ENCODE measurements at regions not wholly inside any gene's neighbourhood (a gene's known extent, or its start where the extent isn't known, plus 50 kb on each side); places are given as distances from the start of the nearest gene placed in this dataset.

- Histone ChIP-seq H3K79me1 (ENCODE audit: low read length) (no peaks in the 10 kb centered on the region), H3K4me3 (ENCODE audit: low read length) (no peak overlapping the region), H2AK5ac (ENCODE audit: low read length) (no peak overlapping the region), H3K18ac (ENCODE audit: low read length) (no peak overlapping the region), H3K4me1 (ENCODE audit: control insufficient read depth, low read depth, low read length) (no peaks in the 10 kb centered on the region), H3K4me2 (ENCODE audit: low read length) (no peak overlapping the region), H2BK15ac (replicated peaks; ENCODE audit: low read depth) (no peak overlapping the region), H3K56ac (ENCODE audit: low read length) (no peak overlapping the region), H3K79me2 (ENCODE audit: control insufficient read depth, insufficient read depth, low read length) (no peaks in the 10 kb centered on the region), H2BK5ac (ENCODE audit: low read length) (no peak overlapping the region), H4K8ac (ENCODE audit: low read depth, low read length) (no peak overlapping the region), H3K23ac (ENCODE audit: low read length) (no peak overlapping the region), H4K5ac (ENCODE audit: low read length) (no peak overlapping the region), H3K9ac (ENCODE audit: low read length) (no peak overlapping the region), H3K4ac (ENCODE audit: low read depth, low read length) (no peak overlapping the region), H3K36me3 (ENCODE audit: control insufficient read depth, insufficient read depth, low read length) (no peaks in the 10 kb centered on the region), H2BK120ac (ENCODE audit: low read depth, low read length) (no peak overlapping the region), H3K27ac (ENCODE audit: low read depth, low read length) (no peak overlapping the region), H3K27me3 (ENCODE audit: insufficient read depth, low read length, poor library complexity) (no peaks in the 10 kb centered on the region)
- no peak for DNase-seq
- WGBS (ENCODE audit: extremely low coverage, insufficient coverage, low lambda C conversion rate), result no CpG with 5 or more reads among the region's 3 CpGs
Observed at GRCh38 chr9:21653091-21653490, 149.3 kb upstream of the MTAP start.

GRCh38 chr9:21653589-21653988 lies 148.8 kb upstream of the MTAP start:
- H2BK15ac ChIP-seq (replicated peaks; ENCODE audit: low read depth), result no peak overlapping the region
- no peaks in the 10 kb centered on the region for H3K4me1 ChIP-seq (ENCODE audit: control insufficient read depth, low read depth, low read length)
- no peak overlapping the region for H3K9ac ChIP-seq (ENCODE audit: low read length)
- no peak overlapping the region for H2AK5ac ChIP-seq (ENCODE audit: low read length)
- no peak overlapping the region for H3K27ac ChIP-seq (ENCODE audit: low read depth, low read length)
- WGBS (ENCODE audit: extremely low coverage, insufficient coverage, low lambda C conversion rate), result no CpG with 5 or more reads among the region's 1 CpG
- no peaks in the 10 kb centered on the region for H3K79me1 ChIP-seq (ENCODE audit: low read length)
- no peak overlapping the region for H2BK5ac ChIP-seq (ENCODE audit: low read length)
- no peak overlapping the region for H3K23ac ChIP-seq (ENCODE audit: low read length)
- no peak overlapping the region for H3K4me3 ChIP-seq (ENCODE audit: low read length)
- no peak for DNase-seq
- H4K8ac ChIP-seq (ENCODE audit: low read depth, low read length), result no peak overlapping the region
- H3K56ac ChIP-seq (ENCODE audit: low read length), result no peak overlapping the region
- H3K36me3 ChIP-seq (ENCODE audit: control insufficient read depth, insufficient read depth, low read length), result no peaks in the 10 kb centered on the region
- H2BK120ac ChIP-seq (ENCODE audit: low read depth, low read length), result no peak overlapping the region
- no peak overlapping the region for H4K5ac ChIP-seq (ENCODE audit: low read length)
- H3K4me2 ChIP-seq (ENCODE audit: low read length), result no peak overlapping the region
- H3K18ac ChIP-seq (ENCODE audit: low read length), result no peak overlapping the region
- no peaks in the 10 kb centered on the region for H3K79me2 ChIP-seq (ENCODE audit: control insufficient read depth, insufficient read depth, low read length)
- no peak overlapping the region for H3K4ac ChIP-seq (ENCODE audit: low read depth, low read length)
- H3K27me3 ChIP-seq (ENCODE audit: insufficient read depth, low read length, poor library complexity), result no peaks in the 10 kb centered on the region

- H3K56ac ChIP-seq (ENCODE audit: low read length), result no peak overlapping the region
- no CpG with 5 or more reads among the region's 2 CpGs for WGBS (ENCODE audit: extremely low coverage, insufficient coverage, low lambda C conversion rate)
- H3K18ac ChIP-seq (ENCODE audit: low read length), result no peak overlapping the region
- no peaks in the 10 kb centered on the region for H3K4me1 ChIP-seq (ENCODE audit: control insufficient read depth, low read depth, low read length)
- no peaks in the 10 kb centered on the region for H3K27me3 ChIP-seq (ENCODE audit: insufficient read depth, low read length, poor library complexity)
- no peak overlapping the region for H3K23ac ChIP-seq (ENCODE audit: low read length)
- H4K8ac ChIP-seq (ENCODE audit: low read depth, low read length), result no peak overlapping the region
- H3K4me3 ChIP-seq (ENCODE audit: low read length), result no peak overlapping the region
- no peak overlapping the region for H3K4ac ChIP-seq (ENCODE audit: low read depth, low read length)
- no peak overlapping the region for H2BK5ac ChIP-seq (ENCODE audit: low read length)
- H2BK15ac ChIP-seq (replicated peaks; ENCODE audit: low read depth), result no peak overlapping the region
- no peak overlapping the region for H3K9ac ChIP-seq (ENCODE audit: low read length)
- H3K79me2 ChIP-seq (ENCODE audit: control insufficient read depth, insufficient read depth, low read length), result no peaks in the 10 kb centered on the region
- no peak overlapping the region for H2AK5ac ChIP-seq (ENCODE audit: low read length)
- H3K36me3 ChIP-seq (ENCODE audit: control insufficient read depth, insufficient read depth, low read length), result no peaks in the 10 kb centered on the region
- no peaks in the 10 kb centered on the region for H3K79me1 ChIP-seq (ENCODE audit: low read length)
- H3K4me2 ChIP-seq (ENCODE audit: low read length), result no peak overlapping the region
- no peak for DNase-seq
- no peak overlapping the region for H4K5ac ChIP-seq (ENCODE audit: low read length)
- H3K27ac ChIP-seq (ENCODE audit: low read depth, low read length), result no peak overlapping the region
- H2BK120ac ChIP-seq (ENCODE audit: low read depth, low read length), result no peak overlapping the region
Observed at GRCh38 chr9:21656776-21657674, 145.4 kb upstream of the MTAP start.

GRCh38 chr9:21657966-21658667 lies 144.3 kb upstream of the MTAP start:
- no peaks in the 10 kb centered on the region for H3K79me2 ChIP-seq (ENCODE audit: control insufficient read depth, insufficient read depth, low read length)
- no peak overlapping the region for H2BK15ac ChIP-seq (replicated peaks; ENCODE audit: low read depth)
- DNase-seq, result no peak
- H3K4me3 ChIP-seq (ENCODE audit: low read length), result no peak overlapping the region
- no CpG with 5 or more reads among the region's 2 CpGs for WGBS (ENCODE audit: extremely low coverage, insufficient coverage, low lambda C conversion rate)
- no peaks in the 10 kb centered on the region for H3K4me1 ChIP-seq (ENCODE audit: control insufficient read depth, low read depth, low read length)
- no peak overlapping the region for H3K9ac ChIP-seq (ENCODE audit: low read length)
- H3K27ac ChIP-seq (ENCODE audit: low read depth, low read length), result no peak overlapping the region
- H4K8ac ChIP-seq (ENCODE audit: low read depth, low read length), result no peak overlapping the region
- no peak overlapping the region for H3K56ac ChIP-seq (ENCODE audit: low read length)
- no peak overlapping the region for H4K5ac ChIP-seq (ENCODE audit: low read length)
- no peaks in the 10 kb centered on the region for H3K79me1 ChIP-seq (ENCODE audit: low read length)
- no peaks in the 10 kb centered on the region for H3K36me3 ChIP-seq (ENCODE audit: control insufficient read depth, insufficient read depth, low read length)
- H2AK5ac ChIP-seq (ENCODE audit: low read length), result no peak overlapping the region
- no peak overlapping the region for H3K23ac ChIP-seq (ENCODE audit: low read length)
- H3K27me3 ChIP-seq (ENCODE audit: insufficient read depth, low read length, poor library complexity), result no peaks in the 10 kb centered on the region
- H2BK120ac ChIP-seq (ENCODE audit: low read depth, low read length), result no peak overlapping the region
- no peak overlapping the region for H3K4ac ChIP-seq (ENCODE audit: low read depth, low read length)
- H3K4me2 ChIP-seq (ENCODE audit: low read length), result no peak overlapping the region
- no peak overlapping the region for H3K18ac ChIP-seq (ENCODE audit: low read length)
- H2BK5ac ChIP-seq (ENCODE audit: low read length), result no peak overlapping the region

- no peak overlapping the region for H2BK5ac ChIP-seq (ENCODE audit: low read length)
- H4K5ac ChIP-seq (ENCODE audit: low read length), result no peak overlapping the region
- DNase-seq, result no peak
- H3K9ac ChIP-seq (ENCODE audit: low read length), result no peak overlapping the region
- H3K27ac ChIP-seq (ENCODE audit: low read depth, low read length), result no peak overlapping the region
- H3K56ac ChIP-seq (ENCODE audit: low read length), result no peak overlapping the region
- no peaks in the 10 kb centered on the region for H3K4me1 ChIP-seq (ENCODE audit: control insufficient read depth, low read depth, low read length)
- no peak overlapping the region for H2AK5ac ChIP-seq (ENCODE audit: low read length)
- no peak overlapping the region for H3K4me2 ChIP-seq (ENCODE audit: low read length)
- no peaks in the 10 kb centered on the region for H3K79me2 ChIP-seq (ENCODE audit: control insufficient read depth, insufficient read depth, low read length)
- H2BK15ac ChIP-seq (replicated peaks; ENCODE audit: low read depth), result no peak overlapping the region
- no peaks in the 10 kb centered on the region for H3K79me1 ChIP-seq (ENCODE audit: low read length)
- no peak overlapping the region for H3K4me3 ChIP-seq (ENCODE audit: low read length)
- no peak overlapping the region for H4K8ac ChIP-seq (ENCODE audit: low read depth, low read length)
- H3K4ac ChIP-seq (ENCODE audit: low read depth, low read length), result no peak overlapping the region
- no peak overlapping the region for H3K18ac ChIP-seq (ENCODE audit: low read length)
- H3K27me3 ChIP-seq (ENCODE audit: insufficient read depth, low read length, poor library complexity), result no peaks in the 10 kb centered on the region
- H2BK120ac ChIP-seq (ENCODE audit: low read depth, low read length), result no peak overlapping the region
- no peak overlapping the region for H3K23ac ChIP-seq (ENCODE audit: low read length)
- H3K36me3 ChIP-seq (ENCODE audit: control insufficient read depth, insufficient read depth, low read length), result no peaks in the 10 kb centered on the region
Observed at GRCh38 chr9:21660976-21661375, 141.5 kb upstream of the MTAP start.
